H9 (cell line): ENCODE measurements at regions not wholly inside any gene's neighbourhood (a gene's known extent, or its start where the extent isn't known, plus 50 kb on each side); places are given as distances from the start of the nearest gene placed in this dataset.
A peak's percentile ranks its signal among the peaks of the same experiment; 100 is the strongest.

Experiments used
- DNase-seq: peaks from one replicate; pipeline ENCODE4 v3.0.0-alpha.2; 2017
- H2AFZ ChIP-seq: one replicate; pipeline ENCODE4 v1.6.1; 2013; ENCODE audit warnings: mild to moderate bottlenecking, low read length, control low read depth, moderate library complexity
- H2AK5ac ChIP-seq: 2 replicates; pipeline ENCODE4 v1.6.1; 2013; ENCODE audit warnings: low read length, control low read depth, mixed read lengths; ENCODE audit not compliant: insufficient read length
- H2BK120ac ChIP-seq: one replicate; pipeline ENCODE4 v1.6.1; 2013; ENCODE audit warnings: low read depth, mild to moderate bottlenecking, low read length, control low read depth, inconsistent platforms; ENCODE audit not compliant: poor library complexity, severe bottlenecking
- H2BK12ac ChIP-seq: 2 replicates; pipeline ENCODE4 v1.6.1; 2013; ENCODE audit warnings: low read length, control low read depth, mixed read lengths, low read depth; ENCODE audit not compliant: insufficient read length
- H2BK15ac ChIP-seq: 2 replicates; pipeline ENCODE4 v1.6.1; 2013; ENCODE audit warnings: low read depth, low read length, control low read depth
- H2BK20ac ChIP-seq: one replicate; pipeline ENCODE4 v1.6.1; 2013; ENCODE audit warnings: low read depth, mild to moderate bottlenecking, low read length, control low read depth, inconsistent platforms; ENCODE audit not compliant: poor library complexity, severe bottlenecking
- H2BK5ac ChIP-seq: 2 replicates; pipeline ENCODE4 v1.6.1; 2013; ENCODE audit warnings: low read length, control low read depth, mixed read lengths; ENCODE audit not compliant: insufficient read length
- H3K14ac ChIP-seq: 2 replicates; pipeline ENCODE4 v1.6.1; 2013; ENCODE audit warnings: low read length, control low read depth; ENCODE audit not compliant: insufficient read depth
- H3K18ac ChIP-seq: 2 replicates; pipeline ENCODE4 v1.6.1; 2013; ENCODE audit warnings: low read depth, mild to moderate bottlenecking, mixed read lengths, low read length, control low read depth; ENCODE audit not compliant: insufficient read length
- H3K23ac ChIP-seq: 2 replicates; pipeline ENCODE4 v1.6.1; 2013; ENCODE audit warnings: low read length, control low read depth, mixed read lengths, low read depth; ENCODE audit not compliant: insufficient read length
- H3K23me2 ChIP-seq: 2 replicates; pipeline ENCODE4 v1.6.1; 2013; ENCODE audit warnings: low read depth, mild to moderate bottlenecking, mixed read lengths, low read length, control low read depth; ENCODE audit not compliant: insufficient read length, poor library complexity, severe bottlenecking
- H3K27ac ChIP-seq: 2 replicates; pipeline ENCODE4 v1.5.1; 2013; ENCODE audit warnings: low read length, control low read depth, mixed read lengths, low read depth; ENCODE audit not compliant: insufficient read length
- H3K27me3 ChIP-seq: 2 replicates; pipeline ENCODE4 v1.6.1; 2013; ENCODE audit warnings: low read length, control low read depth, inconsistent platforms; ENCODE audit not compliant: insufficient read depth
- H3K4ac ChIP-seq: 2 replicates; pipeline ENCODE4 v1.6.1; 2013; ENCODE audit warnings: low read depth, mild to moderate bottlenecking, control low read depth, inconsistent platforms, low read length, moderate library complexity
- H3K4me1 ChIP-seq: 2 replicates; pipeline ENCODE4 v1.6.1; 2013; ENCODE audit warnings: low read length, control low read depth, inconsistent platforms; ENCODE audit not compliant: insufficient read depth
- H3K4me2 ChIP-seq: 2 replicates; pipeline ENCODE4 v1.6.1; 2013; ENCODE audit warnings: low read length, control low read depth, mixed read lengths; ENCODE audit not compliant: insufficient read length, insufficient read depth
- H3K56ac ChIP-seq: 2 replicates; pipeline ENCODE4 v1.6.1; 2013; ENCODE audit warnings: low read depth, mild to moderate bottlenecking, mixed read lengths, low read length, control low read depth; ENCODE audit not compliant: insufficient read length
- H3K79me1 ChIP-seq: 2 replicates; pipeline ENCODE4 v1.6.1; 2013; ENCODE audit warnings: low read depth, mild to moderate bottlenecking, moderate library complexity, low read length, control low read depth, inconsistent platforms; ENCODE audit not compliant: insufficient read depth, poor library complexity, severe bottlenecking
- H3K79me2 ChIP-seq: 2 replicates; pipeline ENCODE4 v1.6.1; 2013; ENCODE audit warnings: low read length, control low read depth, inconsistent platforms; ENCODE audit not compliant: insufficient read depth
- H3K9ac ChIP-seq: 2 replicates; pipeline ENCODE4 v1.6.1; 2013; ENCODE audit warnings: low read length, control low read depth, mixed read lengths; ENCODE audit not compliant: insufficient read length; ENCODE audit errors: extremely low read depth
- H3K9me3 ChIP-seq: one replicate; pipeline ENCODE4 v1.6.1; 2013; ENCODE audit warnings: low read depth, low read length, inconsistent platforms; ENCODE audit not compliant: control insufficient read depth
- H3T11ph ChIP-seq: one replicate; pipeline ENCODE4 v1.6.1; 2013; ENCODE audit warnings: mild to moderate bottlenecking, low read length, control low read depth, inconsistent platforms
- H4K20me1 ChIP-seq: one replicate; pipeline ENCODE4 v1.6.1; 2013; ENCODE audit not compliant: control insufficient read depth, insufficient read length, insufficient read depth
- H4K5ac ChIP-seq: 2 replicates; pipeline ENCODE4 v1.6.1; 2013; ENCODE audit warnings: low read depth, mild to moderate bottlenecking, mixed read lengths, low read length, control low read depth; ENCODE audit not compliant: insufficient read length
- H4K8ac ChIP-seq: replicated peaks from 2 replicates; pipeline ENCODE4 v1.6.1; 2013; ENCODE audit warnings: low read length, control low read depth, mixed read lengths, low read depth; ENCODE audit not compliant: insufficient read length
- H4K91ac ChIP-seq: 2 replicates; pipeline ENCODE4 v1.6.1; 2013; ENCODE audit warnings: low read depth, mild to moderate bottlenecking, moderate library complexity, mixed read lengths, low read length, control low read depth; ENCODE audit not compliant: insufficient read length
- H3K27ac Mint-ChIP-seq, 3 experiments: 2 replicates in 2 of 3; 3 replicates in 1 of 3; pipeline ENCODE4 v1.8.0; 2020 to 2021; ENCODE audit warnings: mixed read lengths in 3 of 3, mild to moderate bottlenecking in 1 of 3, moderate library complexity in 1 of 3
- H3K27me3 Mint-ChIP-seq: 2 replicates; pipeline ENCODE4 v1.8.0; 2021; ENCODE audit warnings: low read depth, mild to moderate bottlenecking, moderate library complexity, mixed read lengths
- H3K36me3 Mint-ChIP-seq, 3 experiments: 2 replicates in 2 of 3; 3 replicates in 1 of 3; pipeline ENCODE4 v1.8.0; 2020 to 2021; ENCODE audit warnings: low read depth in 3 of 3, mixed read lengths in 3 of 3; ENCODE audit not compliant: insufficient read depth in 1 of 3
- H3K4me1 Mint-ChIP-seq, 2 experiments: 2 replicates each; pipeline ENCODE4 v1.8.0; 2020; ENCODE audit warnings: mixed read lengths in 2 of 2
- H3K4me3 Mint-ChIP-seq, 2 experiments: 2 replicates in 1 of 2; 3 replicates in 1 of 2; pipeline ENCODE4 v1.8.0; 2020 to 2021; ENCODE audit warnings: mild to moderate bottlenecking in 2 of 2, mixed read lengths in 2 of 2, moderate library complexity in 1 of 2
- H3K9me3 Mint-ChIP-seq, 2 experiments: 2 replicates in 1 of 2; 3 replicates in 1 of 2; pipeline ENCODE4 v1.8.0; 2020; ENCODE audit warnings: mild to moderate bottlenecking in 2 of 2, mixed read lengths in 2 of 2, moderate library complexity in 1 of 2
- CTCF ChIP-seq: fragments of 200-600 bp; sonication (generic); conservative IDR thresholded peaks from 3 replicates; pipeline ENCODE4 v1.8.0; 2021; ENCODE audit warnings: antibody characterized with exemption, mild to moderate bottlenecking
- WGBS: extraction: QIAGEN DNeasy Blood & Tissue Kit; methylation state at CpG from one replicate; pipeline ENCODE4 v1.1.7; 2013; ENCODE audit warnings: missing lambda C conversion rate, low lambda C conversion rate, mixed read lengths; ENCODE audit not compliant: insufficient read length; ENCODE audit errors: extremely low coverage; 5-methylcytosine and 5-hydroxymethylcytosine counted together

- Histone ChIP-seq H3K18ac (no peak overlapping the region), H3K27me3 (no peaks in the 10 kb centered on the region), H2BK12ac (no peak overlapping the region), H3K4me1 (no peaks in the 10 kb centered on the region; the same call in 1 of the 2 replicates), H3K79me1 (no peaks in the 10 kb centered on the region), H2AK5ac (no peak overlapping the region), H2BK120ac (no peak overlapping the region), H3K23me2 (no peaks in the 10 kb centered on the region), H2BK20ac (no peak overlapping the region), H3K14ac (no peak overlapping the region), H4K20me1 (no peaks in the 10 kb centered on the region), H3K56ac (no peak overlapping the region), H4K5ac (no peak overlapping the region), H3T11ph (no peak overlapping the region), H2BK15ac (no peak overlapping the region), H4K8ac (no peak overlapping the region), H2AFZ (no peak overlapping the region), H3K23ac (no peak overlapping the region), H3K9ac (no peak overlapping the region), H3K4me2 (no peak overlapping the region), H4K91ac (no peak overlapping the region), H3K79me2 (no peaks in the 10 kb centered on the region), H2BK5ac (no peak overlapping the region), H3K9me3 (no peaks in the 10 kb centered on the region), H3K4ac (no peak overlapping the region), H3K27ac (no peak overlapping the region)
- no peaks in the 10 kb centered on the region; a peak in 1 of 7 replicates for H3K36me3 Mint-ChIP-seq
- 0 out of 5 replicates have a peak, but pooled peaks cover 0 to 2% of the 10 kb centered on the region in 2 experiments for H3K9me3 Mint-ChIP-seq
- DNase-seq: no peak
- H3K4me1 Mint-ChIP-seq: peaks cover 7 to 11% of the 10 kb centered on the region in 2 experiments; a peak in 3 of 4 replicates
- no peak overlapping the region for H3K4me3 Mint-ChIP-seq
- no CpG with 5 or more reads among the region's 4 CpGs for WGBS
- TF ChIP-seq CTCF: no peak
- H3K27me3 Mint-ChIP-seq: no peaks in the 10 kb centered on the region
- H3K27ac Mint-ChIP-seq: peak overlapping the region in 1 of 3 experiments; percentile 90; a peak in 1 of 7 replicates
These were observed 909.1 kb downstream of the EPHA3 start for GRCh38 chr3:90016555-90016954.
